Middle frontal gyrus (tissue), 1 donor: ENCODE measurements at regions not wholly inside any gene's neighbourhood (a gene's known extent, or its start where the extent isn't known, plus 50 kb on each side); places are given as distances from the start of the nearest gene placed in this dataset.

Experiments
- DNase-seq: peaks from one replicate; pipeline ENCODE4 v3.0.0-alpha.2; 2015; ENCODE audit warnings: low spot score; ENCODE audit errors: extremely low spot score

GRCh38 chr20:50401587-50402418 is 108.4 kb upstream of the PTPN1 start:
- DNase-seq, result no peak

- DNase-seq, result no peak
Observed at GRCh38 chr20:50403565-50404418, 106.4 kb upstream of the PTPN1 start.

- no peak for DNase-seq
Observed at GRCh38 chr20:50404419-50405234, 105.6 kb upstream of the PTPN1 start.

- no peak for DNase-seq
Observed at GRCh38 chr20:50405235-50405914, 104.8 kb upstream of the PTPN1 start.

- DNase-seq, result no peak
Observed at GRCh38 chr20:50405915-50406609, 104.1 kb upstream of the PTPN1 start.

- no peak for DNase-seq
Observed at GRCh38 chr20:50406610-50407136, 103.5 kb upstream of the PTPN1 start.

- no peak for DNase-seq
Observed at GRCh38 chr20:50408526-50409364, 101.4 kb upstream of the PTPN1 start.

GRCh38 chr20:50409495-50409894 is 100.7 kb upstream of the PTPN1 start:
- no peak for DNase-seq

- DNase-seq, result no peak
Observed at GRCh38 chr20:50410343-50410742, 99.8 kb upstream of the PTPN1 start.

GRCh38 chr20:50412069-50412468 is 98.1 kb upstream of the PTPN1 start:
- DNase-seq, result no peak

- no peak for DNase-seq
Observed at GRCh38 chr20:50412499-50412898, 97.7 kb upstream of the PTPN1 start.

GRCh38 chr20:50413088-50413500 is 97.1 kb upstream of the PTPN1 start:
- DNase-seq, result no peak

- no peak for DNase-seq
Observed at GRCh38 chr20:50415021-50415515, 95.1 kb upstream of the PTPN1 start.

GRCh38 chr20:50415516-50416268 is 94.5 kb upstream of the PTPN1 start:
- peak; percentile 75 for DNase-seq

GRCh38 chr20:50416269-50417022 is 93.7 kb upstream of the PTPN1 start:
- no peak for DNase-seq

- no peak for DNase-seq
Observed at GRCh38 chr20:50417023-50417329, 93.2 kb upstream of the PTPN1 start.

GRCh38 chr20:50417484-50418235 is 92.5 kb upstream of the PTPN1 start:
- DNase-seq, result no peak
